HG02943 (cell line): ENCODE measurements at regions not wholly inside any gene's neighbourhood (a gene's known extent, or its start where the extent isn't known, plus 50 kb on each side); places are given as distances from the start of the nearest gene placed in this dataset.
"Not testable (repeated sequence)": the region's sequence is repeated elsewhere in the genome, so short reads cannot be mapped to it uniquely, and the experiment has no call there.

Experiments used
- ATAC-seq: cut with Tn5 transposase; IDR thresholded peaks from one replicate; pipeline ENCODE4 v1.9.1; 2021; ENCODE audit warnings: mild to moderate bottlenecking, low read depth, moderate library complexity; ENCODE audit not compliant: unreplicated experiment

GRCh38 chr13:110012102-110012739, 225.8 kb upstream of the IRS2 start:
- ATAC-seq, result no peak

- no peak for ATAC-seq
Measured at GRCh38 chr13:110010404-110011138, 224.2 kb upstream of the IRS2 start.

DNA sequence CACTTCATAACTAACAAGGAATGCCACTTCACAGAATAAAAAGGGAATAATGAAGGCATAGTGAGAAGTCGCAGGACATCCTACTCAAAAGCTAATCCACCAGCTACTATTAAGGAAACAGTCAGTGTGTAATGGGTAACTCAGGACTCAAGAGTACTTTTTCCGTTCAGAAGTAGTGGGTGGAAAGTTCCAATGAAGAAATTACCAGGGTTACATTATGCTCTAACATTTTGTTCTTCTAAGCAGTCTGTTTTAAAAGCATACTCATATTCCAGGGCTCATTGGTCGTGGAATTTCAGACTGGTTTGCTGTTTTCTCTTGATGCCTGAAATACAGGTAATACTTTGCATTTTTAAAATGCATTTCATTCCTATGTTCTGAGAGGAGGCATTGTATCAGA, 222.4 kb upstream of the IRS2 start:
- ATAC-seq, result no peak

DNA sequence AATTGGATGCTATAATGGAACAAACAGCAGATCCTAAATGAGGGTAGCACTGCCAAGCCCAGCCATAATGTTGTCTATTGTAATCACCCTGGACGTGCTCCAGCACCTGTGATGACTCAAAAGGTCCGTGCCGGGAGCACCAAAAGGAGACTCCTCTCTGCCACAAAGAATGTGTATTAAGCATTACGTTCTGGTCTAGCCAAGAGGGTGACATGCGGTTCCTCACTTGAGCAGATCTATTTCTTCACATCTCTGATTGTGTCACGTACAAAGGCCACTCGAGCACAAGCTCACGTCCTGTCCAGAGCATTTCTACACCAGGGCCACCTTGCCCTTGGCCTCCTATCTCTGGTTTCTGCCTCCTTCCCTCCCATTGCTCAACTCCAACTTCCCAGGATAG, 219.9 kb upstream of the IRS2 start:
- no peak for ATAC-seq

DNA sequence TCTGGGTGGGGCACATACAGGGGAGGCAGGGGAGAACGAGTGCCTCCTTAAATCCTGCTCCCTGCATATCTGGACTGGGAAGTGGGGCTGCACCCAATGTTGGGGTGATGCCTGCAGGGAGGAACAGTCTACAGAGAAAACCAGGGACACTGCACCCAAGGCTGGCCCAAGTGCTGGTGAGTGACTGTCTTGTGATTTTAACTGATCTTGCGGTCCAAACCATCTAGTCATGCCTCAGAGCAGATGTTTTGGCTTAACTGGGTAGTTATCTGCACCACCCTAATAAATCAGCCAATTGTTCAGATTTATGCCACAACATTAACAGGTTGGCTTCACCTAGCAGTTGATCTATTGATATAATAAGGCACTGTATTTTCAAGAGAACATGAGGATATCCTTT, 219.2 kb upstream of the IRS2 start:
- no peak for ATAC-seq

- ATAC-seq, result no peak
Measured at GRCh38 chr13:110004814-110005213, 218.4 kb upstream of the IRS2 start.

DNA sequence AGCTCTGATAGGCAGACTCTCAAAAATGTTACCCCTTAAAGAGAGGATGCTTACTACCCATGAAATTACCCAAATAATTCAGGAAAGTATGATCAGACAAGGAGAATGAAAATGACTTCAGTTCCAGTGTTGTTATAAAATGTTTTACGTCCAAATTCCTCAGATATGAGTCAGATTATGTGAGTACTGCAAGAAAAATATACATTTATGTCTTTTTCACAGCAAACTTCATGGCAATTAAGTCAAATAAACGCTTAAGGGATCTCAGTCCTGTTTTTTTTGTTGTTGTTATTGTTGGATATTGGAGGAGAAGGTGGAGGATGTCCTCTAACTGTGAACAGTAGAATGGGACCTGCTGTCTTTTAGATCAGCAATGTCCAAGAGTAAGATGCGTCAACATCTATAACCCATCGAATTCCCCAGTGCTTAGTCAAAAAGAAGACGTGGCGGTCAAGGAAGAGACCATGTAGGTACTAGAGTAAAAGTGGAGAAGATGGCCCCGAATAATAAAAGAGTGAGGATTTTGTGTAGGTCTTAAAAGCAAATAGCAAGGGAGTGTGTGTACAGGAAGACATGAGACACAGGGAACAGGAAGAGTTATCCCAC, 215.4 kb upstream of the IRS2 start:
- no peak for ATAC-seq

DNA sequence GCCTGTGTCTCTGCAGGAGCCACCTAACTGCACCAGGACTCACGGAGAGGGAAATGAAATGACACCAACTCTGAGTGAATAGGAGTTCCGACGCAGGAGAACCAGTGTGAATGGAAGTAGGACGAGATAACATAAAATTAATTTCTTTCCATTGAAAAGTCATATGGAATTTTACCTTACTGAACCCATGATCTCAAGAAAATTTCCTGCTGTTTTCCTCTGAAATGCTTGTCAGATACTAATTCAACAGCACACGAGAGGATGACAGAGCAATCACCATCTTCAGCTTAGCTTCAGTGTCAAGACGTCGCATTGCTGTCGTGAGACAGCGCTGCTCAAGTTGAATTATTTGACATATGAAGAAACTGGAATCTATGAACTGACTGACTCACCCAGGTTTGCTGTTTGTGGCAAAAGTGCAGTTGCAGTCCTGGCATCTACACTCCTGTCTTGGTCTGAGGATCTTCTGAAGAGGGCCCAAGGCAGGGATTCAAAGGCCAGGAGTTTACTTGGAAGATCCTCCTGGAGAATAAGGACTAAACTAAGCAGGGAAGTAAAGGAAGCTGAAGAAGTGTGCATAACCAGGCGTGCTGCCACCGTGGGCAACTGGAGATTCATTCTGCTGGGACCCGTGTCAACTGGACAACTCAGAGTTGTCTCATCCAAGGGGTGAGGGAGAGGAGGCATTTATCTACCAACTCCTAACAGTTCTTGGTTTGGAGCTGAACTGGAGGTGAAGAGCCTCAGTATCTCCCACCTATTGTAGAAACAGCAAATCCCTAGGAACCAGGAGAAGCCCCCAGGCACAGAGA, 214.4 kb upstream of the IRS2 start:
- ATAC-seq, result no peak

- ATAC-seq, result no peak
Measured at GRCh38 chr13:109999659-110000533, 213.5 kb upstream of the IRS2 start.

- ATAC-seq, result no peak
Measured at GRCh38 chr13:109998684-109999533, 212.5 kb upstream of the IRS2 start.

DNA sequence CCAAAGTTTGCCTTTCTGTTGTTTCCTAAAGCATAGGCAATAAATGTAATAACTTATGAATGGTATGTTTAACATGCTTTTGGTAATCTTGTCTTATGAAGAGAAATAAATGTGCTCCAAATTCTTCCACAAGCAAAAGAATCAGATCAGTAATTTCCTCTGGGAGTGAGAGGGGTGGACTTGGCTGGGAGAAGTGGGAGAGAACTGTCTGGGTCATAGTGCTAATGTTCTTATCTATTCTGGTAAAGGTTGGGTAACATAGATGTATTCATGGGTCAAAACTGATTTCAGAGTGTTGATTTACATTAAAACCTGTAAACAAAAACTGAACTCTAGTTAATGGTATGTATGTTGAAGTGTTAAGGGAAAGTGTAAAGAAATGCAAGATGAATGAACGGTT, 211.7 kb upstream of the IRS2 start:
- no peak for ATAC-seq

GRCh38 chr13:109997056-109997595, 210.7 kb upstream of the IRS2 start:
- ATAC-seq, result not testable (repeated sequence)

- no peak for ATAC-seq
Measured at GRCh38 chr13:109996404-109996960, 210.1 kb upstream of the IRS2 start.

DNA sequence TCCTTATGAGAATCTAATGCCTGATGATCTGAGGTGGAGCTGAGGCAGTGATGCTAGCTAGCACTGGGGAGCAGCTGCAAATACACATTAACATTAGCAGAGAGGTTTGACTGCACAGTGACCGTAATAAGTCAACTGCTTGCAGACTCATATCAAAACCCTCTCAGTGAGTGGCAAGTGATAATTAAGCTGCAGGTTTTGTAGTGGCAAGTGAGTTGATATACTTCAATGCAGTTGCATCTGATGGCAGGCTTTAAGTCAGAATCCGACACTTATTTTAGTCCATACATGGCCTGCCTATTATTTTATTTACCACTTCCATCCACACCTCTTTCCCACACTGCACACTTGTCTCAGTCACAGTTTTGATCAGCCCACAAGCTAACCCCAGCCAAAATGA, 209.2 kb upstream of the IRS2 start:
- ATAC-seq, result no peak

GRCh38 chr13:109990296-109990695, 203.9 kb upstream of the IRS2 start:
- ATAC-seq, result no peak

GRCh38 chr13:109989686-109990085, 203.3 kb upstream of the IRS2 start:
- no peak for ATAC-seq

DNA sequence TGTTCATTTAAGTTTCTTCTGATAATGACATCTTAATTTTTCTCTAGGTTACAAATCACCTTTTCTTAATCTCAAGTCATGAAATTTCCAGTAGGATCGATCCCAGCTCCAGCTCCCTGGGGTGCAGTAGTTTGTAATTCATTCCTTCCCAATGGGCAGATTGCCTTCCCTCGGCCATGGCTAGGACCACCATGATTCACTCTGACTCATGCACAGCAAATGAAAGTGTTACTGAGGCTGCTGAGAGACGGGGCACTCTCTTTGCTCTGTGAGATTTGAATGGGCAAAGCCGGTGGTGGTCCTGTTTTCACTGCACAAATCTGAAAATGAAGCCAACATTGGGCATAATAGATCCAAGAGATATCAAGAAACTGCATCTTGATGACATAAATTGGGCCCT, 202.8 kb upstream of the IRS2 start:
- ATAC-seq, result no peak

GRCh38 chr13:109986851-109987250, 200.5 kb upstream of the IRS2 start:
- ATAC-seq, result no peak
